Right renal cortex interstitium (tissue), 3 donors: ENCODE measurements at regions not wholly inside any gene's neighbourhood (a gene's known extent, or its start where the extent isn't known, plus 50 kb on each side); places are given as distances from the start of the nearest gene placed in this dataset.

Source experiments
- DNase-seq, 3 donors: peaks; one replicate each; pipeline ENCODE4 v3.0.0-alpha.2; 2013; ENCODE audit warnings: low read depth in 3 of 3, low spot score in 2 of 3

- no peak for DNase-seq
Measured at GRCh38 chr17:14019186-14019956, 49.9 kb upstream of the COX10 start.
